ENCODE measurements at regions not wholly inside any gene's neighbourhood (a gene's known extent, or its start where the extent isn't known, plus 50 kb on each side); places are given as distances from the start of the nearest gene placed in this dataset.

GRCh38 chr1:55632906-55633305 is 417.7 kb upstream of the USP24 start:
- TF ChIP-seq EZH2phosphoT487 (IDR thresholded peaks at IDR 0.05; ENCODE audit: low read depth), result no peak
- TF ChIP-seq, protein P1, sequence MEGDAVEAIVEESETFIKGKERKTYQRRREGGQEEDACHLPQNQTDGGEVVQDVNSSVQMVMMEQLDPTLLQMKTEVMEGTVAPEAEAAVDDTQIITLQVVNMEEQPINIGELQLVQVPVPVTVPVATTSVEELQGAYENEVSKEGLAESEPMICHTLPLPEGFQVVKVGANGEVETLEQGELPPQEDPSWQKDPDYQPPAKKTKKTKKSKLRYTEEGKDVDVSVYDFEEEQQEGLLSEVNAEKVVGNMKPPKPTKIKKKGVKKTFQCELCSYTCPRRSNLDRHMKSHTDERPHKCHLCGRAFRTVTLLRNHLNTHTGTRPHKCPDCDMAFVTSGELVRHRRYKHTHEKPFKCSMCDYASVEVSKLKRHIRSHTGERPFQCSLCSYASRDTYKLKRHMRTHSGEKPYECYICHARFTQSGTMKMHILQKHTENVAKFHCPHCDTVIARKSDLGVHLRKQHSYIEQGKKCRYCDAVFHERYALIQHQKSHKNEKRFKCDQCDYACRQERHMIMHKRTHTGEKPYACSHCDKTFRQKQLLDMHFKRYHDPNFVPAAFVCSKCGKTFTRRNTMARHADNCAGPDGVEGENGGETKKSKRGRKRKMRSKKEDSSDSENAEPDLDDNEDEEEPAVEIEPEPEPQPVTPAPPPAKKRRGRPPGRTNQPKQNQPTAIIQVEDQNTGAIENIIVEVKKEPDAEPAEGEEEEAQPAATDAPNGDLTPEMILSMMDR (IDR thresholded peaks at IDR 0.05; ENCODE audit: low read depth, low read length), result no peak

All from OCI-LY3 (cell line).